ENCODE measurements at regions not wholly inside any gene's neighbourhood (a gene's known extent, or its start where the extent isn't known, plus 50 kb on each side); places are given as distances from the start of the nearest gene placed in this dataset.
A peak's percentile ranks its signal among the peaks of the same experiment; 100 is the strongest.

DNA sequence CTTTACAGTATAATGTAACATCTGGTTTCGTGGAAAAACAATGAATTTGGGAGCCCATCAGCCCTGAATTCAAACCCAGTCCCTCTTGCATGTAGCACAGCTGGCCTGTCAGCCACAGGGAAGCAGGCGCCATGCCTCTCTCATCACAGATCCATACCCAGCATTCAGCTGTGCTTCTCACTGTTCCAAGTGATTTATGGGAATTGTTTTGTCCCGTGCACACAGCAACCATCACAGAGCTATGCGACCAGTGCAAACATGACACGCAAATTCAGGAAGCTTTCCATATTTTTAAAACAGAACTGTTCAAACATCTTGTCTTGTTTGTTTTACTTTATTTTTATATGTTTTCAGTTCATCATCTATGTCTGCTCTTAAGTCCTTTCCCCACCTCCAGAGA is 496.1 kb downstream of the EIPR1 start:
- no peak for TF ChIP-seq CTCF (IDR thresholded peaks at IDR 0.05; ENCODE audit: control extremely low read depth, extremely low read depth, low read depth, missing control alignments)
- POLR2A ChIA-PET: no interaction called here
- no peak for DNase-seq (ENCODE audit: extremely low spot score)
- CTCF ChIA-PET: no interaction called here

GRCh38 chr2:2880938-2881337 is 496.7 kb downstream of the EIPR1 start:
- ChIA-PET CTCF (no interaction called here), POLR2A (no interaction called here)
- no peak for DNase-seq (ENCODE audit: extremely low spot score)
- no peak for TF ChIP-seq CTCF (IDR thresholded peaks at IDR 0.05; ENCODE audit: control extremely low read depth, extremely low read depth, low read depth, missing control alignments)

GRCh38 chr2:2879781-2880180 is 497.8 kb downstream of the EIPR1 start:
- peak; percentile 77 for DNase-seq (ENCODE audit: extremely low spot score)
- CTCF ChIA-PET: interaction anchor here (1.0 kb wide), 2 partner anchors 12 to 14 kb away, joined by 3 read pairs; no protein-coding TSS in a partner anchor
- POLR2A ChIA-PET: no interaction called here
- no peak for TF ChIP-seq CTCF (IDR thresholded peaks at IDR 0.05; ENCODE audit: control extremely low read depth, extremely low read depth, low read depth, missing control alignments)

DNA sequence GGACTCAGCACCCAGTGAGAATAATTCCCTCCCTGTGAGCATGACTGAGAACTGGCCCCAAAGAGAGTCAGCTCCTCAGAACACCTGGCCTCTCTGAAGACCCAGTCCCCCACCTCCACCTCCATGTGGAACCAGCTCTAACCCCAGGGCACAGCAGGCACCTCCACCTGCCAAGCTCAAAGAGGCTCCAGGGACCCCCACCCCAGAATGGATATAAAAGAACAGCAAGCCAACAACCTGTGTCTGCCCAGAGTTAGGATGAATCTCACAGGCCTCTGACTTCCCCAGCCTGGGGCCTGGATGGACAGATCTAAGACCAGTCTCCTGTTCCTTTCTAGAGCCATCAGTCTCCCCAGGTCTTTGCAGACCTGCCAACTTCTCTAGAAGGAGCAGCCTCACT is 498.5 kb downstream of the EIPR1 start:
- POLR2A ChIA-PET: no interaction called here

GRCh38 chr2:2877427-2877826 is 500.2 kb downstream of the EIPR1 start:
- DNase-seq (ENCODE audit: extremely low spot score): no peak
- ChIA-PET POLR2A (no interaction called here), CTCF (interaction anchor here (1.4 kb wide), 1 partner anchor 33 kb away, joined by 4 read pairs; no protein-coding TSS in a partner anchor)
- TF ChIP-seq CTCF (IDR thresholded peaks at IDR 0.05; ENCODE audit: control extremely low read depth, extremely low read depth, low read depth, missing control alignments): no peak

More for the DNA sequence above, 498.5 kb downstream of the EIPR1 start:
- TF ChIP-seq CTCF (IDR thresholded peaks at IDR 0.05; ENCODE audit: control extremely low read depth, extremely low read depth, low read depth, missing control alignments): no peak
- no peak for DNase-seq (ENCODE audit: extremely low spot score)
- CTCF ChIA-PET: interaction anchor here (1.0 to 1.4 kb wide), 3 partner anchors 15 to 18 kb away, joined by 3 read pairs; no protein-coding TSS in a partner anchor

- ChIA-PET CTCF (interaction anchor here (1.4 kb wide), 1 partner anchor 32 kb away, joined by 4 read pairs; no protein-coding TSS in a partner anchor), POLR2A (no interaction called here)
- DNase-seq (ENCODE audit: extremely low spot score): no peak
- TF ChIP-seq CTCF (IDR thresholded peaks at IDR 0.05; ENCODE audit: control extremely low read depth, extremely low read depth, low read depth, missing control alignments): no peak
Observed at GRCh38 chr2:2876331-2877221, 501.0 kb downstream of the EIPR1 start.
